ENCODE measurements at regions not wholly inside any gene's neighbourhood (a gene's known extent, or its start where the extent isn't known, plus 50 kb on each side); places are given as distances from the start of the nearest gene placed in this dataset.
"Not testable (repeated sequence)": the region's sequence is repeated elsewhere in the genome, so short reads cannot be mapped to it uniquely, and the experiment has no call there.

- DNase-seq (ENCODE audit: low read depth) = no peak
Observed at GRCh38 chr10:30197186-30197585, 137.8 kb upstream of the JCAD start.

- DNase-seq (ENCODE audit: low read depth) = not testable (repeated sequence)
Observed at GRCh38 chr10:30196559-30196958, 137.2 kb upstream of the JCAD start.

DNA sequence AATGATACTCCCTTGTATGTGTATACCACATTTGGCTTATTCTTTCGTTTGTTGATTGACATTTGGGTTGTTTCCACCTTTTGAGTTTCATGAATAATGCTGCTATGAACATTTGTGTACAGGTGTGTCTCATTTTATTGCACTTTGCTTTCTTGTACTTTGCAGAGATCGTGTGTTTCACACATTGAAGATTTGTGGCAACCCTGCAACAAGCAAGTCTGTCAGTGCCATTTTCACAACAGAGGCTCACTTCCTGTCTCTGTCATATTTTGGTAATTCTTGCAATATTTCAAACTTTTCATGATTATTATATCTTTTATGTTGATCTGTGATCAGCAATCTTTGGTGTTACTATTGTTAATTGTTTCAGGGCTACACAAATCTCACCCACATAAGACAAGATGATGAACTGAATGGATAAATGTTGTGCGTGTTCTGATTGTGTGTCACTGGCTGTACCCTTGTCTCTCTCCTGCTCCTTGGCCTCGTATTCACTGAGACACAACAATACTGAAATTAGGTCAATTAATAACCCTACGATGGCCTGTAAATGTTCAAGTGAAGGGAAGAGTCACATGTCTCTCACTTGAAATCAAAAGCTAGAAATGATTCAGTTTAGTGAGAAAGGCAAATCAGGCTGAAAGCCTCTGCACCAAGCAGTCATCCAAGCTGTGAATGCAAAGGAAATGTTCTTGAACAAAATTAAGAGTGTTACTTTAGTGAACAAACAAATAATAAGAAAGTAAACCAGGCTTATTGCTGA is 133.6 kb upstream of the JCAD start:
- DNase-seq (ENCODE audit: low read depth) = no peak

DNA sequence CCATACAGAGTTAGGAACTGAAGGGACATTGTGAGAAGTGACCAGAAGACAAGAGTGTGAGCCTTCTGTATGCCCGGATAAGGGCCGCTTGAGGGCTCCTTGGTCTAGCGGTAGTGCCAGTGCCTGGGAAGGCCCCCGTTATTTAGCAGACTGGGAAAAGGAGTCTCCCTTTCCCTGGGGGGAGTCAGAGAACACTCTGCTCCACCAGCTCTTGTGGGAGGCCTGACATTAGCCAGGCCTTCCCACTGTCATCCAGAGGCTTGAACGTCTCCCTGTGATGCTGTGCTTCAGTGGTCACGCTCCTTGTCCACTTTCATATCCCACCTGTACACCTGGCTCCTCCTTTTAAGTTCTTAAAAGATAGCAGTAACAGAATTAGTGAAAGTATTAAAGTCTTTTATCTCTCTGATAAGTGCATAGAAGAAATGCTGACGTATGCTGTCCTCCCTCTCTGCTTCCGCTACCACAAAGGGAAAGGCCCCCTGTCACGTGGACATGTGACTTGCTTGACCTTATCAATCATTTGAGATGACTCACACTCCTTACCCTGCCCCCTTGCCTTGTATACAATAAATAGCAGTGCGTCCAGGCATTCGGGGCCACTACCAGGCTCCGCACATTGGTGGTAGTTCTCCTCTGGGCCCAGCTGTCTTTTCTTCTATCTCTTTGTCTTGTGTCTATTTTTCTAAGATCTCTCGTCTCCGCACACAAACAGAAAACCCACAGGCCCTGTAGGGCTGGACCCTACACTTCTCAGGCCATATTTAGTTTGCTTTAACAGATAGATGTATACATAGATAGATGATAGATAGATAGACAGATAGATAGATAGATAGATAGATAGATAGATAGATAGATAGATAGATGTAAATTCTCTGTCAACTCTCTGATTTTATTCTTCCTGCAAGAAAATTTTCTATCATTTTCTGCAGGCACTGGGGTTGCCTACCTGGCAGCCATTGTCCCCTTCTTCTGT is 131.5 kb upstream of the JCAD start:
- DNase-seq (ENCODE audit: low read depth) = no peak

DNA sequence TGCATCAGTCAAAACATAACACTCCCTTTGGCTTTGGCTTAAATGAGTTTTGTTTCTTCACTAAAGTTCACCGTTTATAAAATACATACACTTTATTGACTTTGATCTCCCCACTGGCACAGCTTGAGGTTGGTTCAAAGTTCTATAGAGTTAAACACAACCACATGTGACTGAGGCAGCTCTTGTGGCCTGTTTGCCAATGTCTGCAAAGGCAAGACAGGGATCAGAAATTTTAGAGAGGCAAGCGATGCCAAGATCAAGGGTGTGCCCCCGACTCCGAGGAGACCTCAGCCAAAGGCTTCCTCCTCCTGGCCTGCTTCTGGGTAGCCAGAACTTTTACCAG is 129.8 kb upstream of the JCAD start:
- DNase-seq (ENCODE audit: low read depth) = no peak

DNA sequence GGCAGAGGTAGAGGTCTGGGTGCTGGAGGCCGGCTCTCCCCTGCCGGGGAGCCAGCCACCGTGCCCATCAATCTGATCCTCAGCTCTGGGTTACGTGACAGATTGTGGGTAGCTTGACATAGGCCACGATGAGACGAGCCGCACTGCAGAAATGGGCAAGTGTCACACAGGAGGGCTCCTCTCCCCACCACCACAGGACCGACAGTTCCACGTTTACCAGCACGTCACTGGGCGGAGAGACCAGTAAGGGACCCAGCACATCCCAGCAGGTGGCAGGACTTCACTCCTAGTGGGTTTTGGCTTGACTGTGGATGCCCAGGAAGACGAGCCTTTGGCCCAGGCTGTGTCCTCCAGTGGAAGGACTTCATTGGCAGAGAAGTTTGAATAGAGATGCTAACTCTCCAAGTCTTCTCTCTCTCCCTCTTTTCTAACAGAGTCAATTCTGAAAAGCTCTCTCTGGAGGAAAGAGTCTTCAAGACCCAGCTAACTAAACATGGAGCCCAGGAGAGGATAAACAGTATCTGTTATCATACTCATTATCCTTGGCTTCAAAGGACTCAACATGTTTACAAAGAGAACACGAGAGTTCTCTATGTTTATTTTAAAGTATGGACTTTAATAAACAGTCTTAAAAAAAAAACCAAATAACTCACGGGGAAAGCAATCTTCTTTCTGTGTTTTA is 129.3 kb upstream of the JCAD start:
- no peak for DNase-seq (ENCODE audit: low read depth)

DNA sequence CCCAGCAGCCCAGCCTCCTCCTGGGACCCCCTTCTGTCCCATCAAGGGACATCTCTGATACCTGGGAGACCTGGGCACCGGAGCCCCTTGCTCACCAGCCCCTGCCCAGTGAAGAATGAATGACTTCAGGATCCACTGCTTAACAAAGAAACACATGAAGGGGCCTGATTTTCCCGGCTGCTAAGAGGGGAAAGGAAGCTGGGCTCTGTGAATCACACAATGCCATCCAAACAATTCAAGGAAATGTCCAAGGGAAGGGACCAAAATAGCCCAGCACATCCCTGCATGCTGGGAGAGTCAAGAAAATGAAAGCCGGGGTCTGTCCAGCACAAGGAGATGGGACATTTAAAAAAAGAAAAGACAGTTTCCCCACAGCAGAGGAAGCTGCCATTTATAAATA is 128.7 kb upstream of the JCAD start:
- DNase-seq (ENCODE audit: low read depth) = peak; percentile 81

- no peak for DNase-seq (ENCODE audit: low read depth)
Observed at GRCh38 chr10:30187010-30187409, 127.6 kb upstream of the JCAD start.

DNA sequence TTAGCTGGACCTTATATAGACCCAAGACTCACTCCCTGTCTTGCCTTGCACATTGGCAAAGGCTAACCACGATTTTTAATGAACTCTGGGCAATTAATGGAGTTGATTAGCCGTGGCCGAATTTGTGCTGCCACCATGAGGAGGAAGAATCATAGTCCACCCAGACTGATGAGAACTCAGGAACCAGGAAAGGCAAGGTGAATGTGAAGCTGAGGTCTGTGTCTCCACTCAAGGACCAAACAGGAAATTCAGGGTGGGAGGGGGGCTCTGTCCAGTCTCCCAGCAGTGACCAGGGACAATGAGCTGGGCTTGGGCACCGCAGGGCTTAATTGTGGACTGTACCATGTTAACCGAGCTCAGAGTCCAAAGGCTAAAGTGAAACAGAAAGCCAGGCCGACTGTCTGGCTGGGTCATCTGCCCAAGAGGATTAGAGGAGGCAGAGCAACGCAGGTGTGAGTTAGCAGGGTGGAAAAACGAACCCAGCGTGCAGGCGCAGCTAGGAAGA is 127.0 kb upstream of the JCAD start:
- DNase-seq (ENCODE audit: low read depth) = no peak

DNA sequence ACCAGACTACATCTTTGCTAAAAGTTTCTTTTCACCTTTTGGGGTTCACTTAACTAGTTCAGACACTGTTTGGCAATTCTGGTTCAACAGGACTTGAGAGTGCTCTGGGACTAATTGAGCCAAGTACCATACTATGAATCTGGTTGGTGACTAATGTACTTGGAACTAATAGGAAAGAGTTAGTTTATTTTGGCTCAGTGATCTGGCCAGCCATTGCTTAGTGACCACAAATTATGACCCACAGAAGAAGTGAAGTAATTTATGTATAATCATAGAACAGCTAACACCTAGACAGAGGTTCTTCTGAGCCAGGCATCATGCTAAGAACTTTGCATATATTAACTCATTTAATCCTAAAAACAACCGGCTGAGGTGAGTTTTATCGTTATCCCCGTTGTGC is 126.5 kb upstream of the JCAD start:
- peak; percentile 95 for DNase-seq (ENCODE audit: low read depth)

GRCh38 chr10:30185341-30185740 is 126.0 kb upstream of the JCAD start:
- peak; percentile 40 for DNase-seq (ENCODE audit: low read depth)

- DNase-seq (ENCODE audit: low read depth) = peak; percentile 31
Observed at GRCh38 chr10:30184397-30185033, 125.1 kb upstream of the JCAD start.

GRCh38 chr10:30183055-30183402 is 123.6 kb upstream of the JCAD start:
- DNase-seq (ENCODE audit: low read depth) = no peak

- peak; percentile 99 for DNase-seq (ENCODE audit: low read depth)
Observed at GRCh38 chr10:30182191-30183054, 123.0 kb upstream of the JCAD start.

GRCh38 chr10:30178356-30178964 is 119.1 kb upstream of the JCAD start:
- peak; percentile 86 for DNase-seq (ENCODE audit: low read depth)

DNA sequence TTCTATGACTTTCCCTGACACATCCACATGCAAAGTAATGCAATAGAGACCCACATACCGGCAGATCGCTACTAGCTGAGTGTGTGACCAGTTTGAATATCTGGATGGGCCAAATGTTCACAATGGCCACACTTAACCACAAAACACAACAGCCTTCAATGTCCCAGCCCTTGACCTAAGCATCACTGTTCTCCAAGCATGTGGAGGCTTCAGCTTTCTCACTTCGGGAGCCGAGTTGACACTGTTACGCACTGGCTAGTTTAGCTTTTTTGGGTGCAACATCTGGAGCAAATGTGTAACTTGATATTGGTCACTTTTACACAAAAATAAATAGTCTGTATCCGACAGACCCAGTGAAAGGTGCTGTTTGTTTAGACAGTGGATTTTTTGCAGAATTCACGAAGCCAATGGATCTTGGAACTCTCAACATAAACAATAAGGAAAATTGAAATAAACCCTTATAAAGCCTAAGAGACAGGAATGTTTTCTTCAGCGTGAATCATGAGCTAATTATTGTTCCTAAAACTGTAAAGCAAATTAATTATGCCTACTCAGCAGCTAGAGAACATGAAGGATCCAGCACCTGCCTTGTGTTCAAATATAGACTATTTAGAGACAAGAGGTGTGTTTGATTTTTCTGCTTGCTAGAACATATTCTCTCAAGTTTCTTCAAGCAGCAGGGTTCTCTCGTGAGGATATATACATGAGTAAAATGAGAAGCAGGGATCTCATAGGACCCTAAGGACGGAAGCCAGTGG is 117.6 kb upstream of the JCAD start:
- DNase-seq (ENCODE audit: low read depth) = peak; percentile 43

- DNase-seq (ENCODE audit: low read depth) = peak; percentile 89
Observed at GRCh38 chr10:30176182-30176581, 116.8 kb upstream of the JCAD start.

- peak; percentile 64 for DNase-seq (ENCODE audit: low read depth)
Observed at GRCh38 chr10:30172673-30173072, 113.3 kb upstream of the JCAD start.

DNA sequence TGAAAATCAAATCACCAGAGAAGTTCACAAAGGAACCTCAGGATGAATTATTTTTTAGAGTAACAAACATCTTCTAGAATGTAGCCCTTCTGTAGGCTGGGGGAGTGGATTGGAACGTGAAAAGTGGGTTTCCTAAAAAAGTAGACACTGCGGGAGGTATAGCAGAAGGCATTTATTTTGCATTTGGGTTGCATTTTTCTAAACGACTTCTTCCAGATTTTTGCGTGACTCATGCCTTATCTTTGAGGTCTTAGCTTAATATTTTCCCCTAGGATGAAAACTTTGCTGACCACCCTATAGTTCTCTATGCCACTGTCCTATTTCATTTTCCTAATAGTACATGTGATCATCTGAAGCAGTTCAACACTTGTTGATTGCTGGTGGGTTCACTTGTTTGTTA is 112.7 kb upstream of the JCAD start:
- DNase-seq (ENCODE audit: low read depth) = no peak

DNA sequence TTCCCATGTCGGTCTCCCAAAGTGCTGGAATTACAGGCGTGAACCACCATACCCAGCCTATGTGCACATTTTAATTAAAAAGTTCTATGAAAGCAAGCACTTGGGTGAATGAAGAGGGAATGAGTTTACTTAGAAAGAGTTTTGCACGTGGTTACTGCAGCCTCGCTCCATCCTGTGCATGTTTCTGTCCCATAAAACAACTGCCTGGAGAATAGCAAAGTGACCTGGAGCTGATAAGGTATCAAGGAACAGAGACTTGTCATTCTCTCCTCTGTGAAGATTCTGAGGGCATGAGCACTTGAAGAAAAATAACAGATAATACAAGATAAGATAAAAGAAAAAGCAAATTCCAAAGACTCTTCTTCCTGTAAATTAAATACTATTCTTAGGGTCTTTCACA is 112.2 kb upstream of the JCAD start:
- DNase-seq (ENCODE audit: low read depth) = no peak
